ENCODE measurements at regions not wholly inside any gene's neighbourhood (a gene's known extent, or its start where the extent isn't known, plus 50 kb on each side); places are given as distances from the start of the nearest gene placed in this dataset.
"Not testable (repeated sequence)": the region's sequence is repeated elsewhere in the genome, so short reads cannot be mapped to it uniquely, and the experiment has no call there.

DNA sequence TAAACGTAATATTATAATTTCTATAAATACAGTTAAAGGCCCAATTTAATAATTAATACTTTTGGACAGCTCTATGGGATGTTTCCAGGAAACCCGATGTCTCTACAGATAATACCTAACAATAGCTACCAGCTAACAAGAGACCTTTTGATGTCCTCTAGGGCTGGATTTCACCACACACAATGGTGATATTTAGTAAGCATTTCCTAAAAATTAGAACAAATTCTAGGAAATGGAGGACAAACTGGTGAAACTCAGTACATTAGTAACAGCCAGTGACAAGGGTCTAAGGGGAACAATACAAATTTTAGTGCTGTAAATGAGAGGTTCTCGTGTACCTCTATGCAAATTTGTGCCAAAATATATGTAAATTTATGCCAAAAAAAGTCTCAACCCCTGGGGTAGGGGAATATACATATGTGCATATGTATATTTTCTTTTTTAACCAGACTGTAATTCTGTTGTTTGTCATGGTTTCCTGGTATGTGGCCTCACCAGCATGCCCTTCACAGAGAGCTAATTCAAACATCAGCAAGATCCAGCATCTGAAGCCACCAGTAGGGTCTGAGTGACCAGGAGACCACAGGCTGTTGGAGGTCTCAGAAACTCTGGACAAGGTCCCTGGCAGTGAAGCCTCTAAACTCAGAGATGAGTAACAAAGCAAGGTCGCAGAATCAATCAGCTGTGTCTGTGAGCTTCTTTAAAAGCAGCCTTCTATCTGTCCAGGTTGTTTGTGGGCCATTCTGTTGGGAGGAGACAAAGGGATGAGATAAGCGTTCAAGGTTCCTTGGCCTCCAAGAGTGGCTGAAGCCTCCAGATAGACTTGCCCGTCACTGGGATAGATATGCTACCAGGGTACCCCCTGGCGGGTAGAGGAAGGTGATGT, 235.1 kb upstream of the RREB1 start:
- DNase-seq, result peak; percentile 55

DNA sequence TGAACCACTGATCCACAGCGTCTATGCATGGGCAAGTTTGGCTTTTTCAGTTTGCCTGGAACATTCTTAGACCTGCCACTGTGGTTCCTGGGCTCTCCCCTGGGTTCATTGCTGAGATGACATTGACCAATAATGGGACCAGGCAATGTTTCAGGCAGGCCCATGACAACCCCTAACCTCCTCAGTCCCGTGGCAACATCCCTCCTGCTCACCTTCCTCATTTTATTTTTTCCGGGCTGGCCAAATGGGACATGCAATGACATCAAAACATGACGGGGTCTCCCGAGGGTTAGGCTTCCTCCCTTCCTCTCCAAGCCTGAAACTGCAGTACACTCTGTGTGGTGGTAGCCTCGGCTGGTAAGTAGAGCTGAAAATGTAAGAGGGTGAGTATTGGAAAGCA, 234.0 kb upstream of the RREB1 start:
- DNase-seq, result peak; percentile 60

DNA sequence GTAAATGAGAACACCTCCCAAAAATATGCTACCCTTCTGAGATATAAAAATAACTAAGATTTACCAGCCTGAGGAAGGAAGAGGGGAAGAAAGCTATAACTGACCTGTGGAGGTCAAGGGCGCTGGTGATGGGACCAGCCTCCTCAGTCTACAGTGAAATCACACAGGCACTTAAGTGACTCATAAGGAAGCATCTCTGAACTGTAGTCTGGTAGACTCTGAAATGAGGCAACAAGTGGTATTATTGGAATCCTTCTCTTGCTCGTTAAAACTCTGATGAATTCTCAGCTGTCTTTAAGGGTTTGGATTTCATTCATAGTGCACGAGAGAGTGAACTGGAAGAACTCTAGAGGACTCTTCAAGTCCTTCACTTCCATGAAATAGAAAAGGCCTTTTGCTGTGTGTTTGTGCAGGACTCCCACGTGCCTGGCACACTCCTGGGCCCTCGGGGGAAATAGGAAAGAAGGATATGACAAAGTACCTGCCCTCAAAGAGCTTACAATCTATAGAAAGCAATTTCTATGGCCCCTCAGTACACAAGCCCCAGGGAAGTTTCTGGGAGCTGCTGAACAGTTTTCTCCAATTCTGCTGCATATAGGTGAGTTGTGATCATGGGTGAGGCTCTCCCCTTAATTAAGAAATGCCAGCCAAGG, 231.8 kb upstream of the RREB1 start:
- DNase-seq, result peak; percentile 93

DNA sequence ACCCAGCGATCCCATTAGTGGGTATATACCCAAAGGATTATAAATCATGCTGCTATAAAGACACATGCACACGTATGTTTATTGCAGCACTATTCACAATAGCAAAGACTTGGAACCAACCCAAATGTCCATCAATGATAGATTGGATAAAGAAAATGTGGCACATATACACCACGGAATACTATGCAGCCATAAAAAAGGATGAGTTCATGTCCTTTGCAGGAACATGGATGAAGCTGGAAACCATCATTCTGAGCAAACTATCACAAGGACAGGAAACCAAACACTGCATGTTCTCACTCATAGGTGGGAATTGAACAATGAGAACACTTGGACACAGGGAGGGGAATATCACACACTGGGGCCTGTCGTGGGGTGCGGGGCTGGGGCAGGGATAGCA, 230.0 kb upstream of the RREB1 start:
- not testable (repeated sequence) for DNase-seq

DNA sequence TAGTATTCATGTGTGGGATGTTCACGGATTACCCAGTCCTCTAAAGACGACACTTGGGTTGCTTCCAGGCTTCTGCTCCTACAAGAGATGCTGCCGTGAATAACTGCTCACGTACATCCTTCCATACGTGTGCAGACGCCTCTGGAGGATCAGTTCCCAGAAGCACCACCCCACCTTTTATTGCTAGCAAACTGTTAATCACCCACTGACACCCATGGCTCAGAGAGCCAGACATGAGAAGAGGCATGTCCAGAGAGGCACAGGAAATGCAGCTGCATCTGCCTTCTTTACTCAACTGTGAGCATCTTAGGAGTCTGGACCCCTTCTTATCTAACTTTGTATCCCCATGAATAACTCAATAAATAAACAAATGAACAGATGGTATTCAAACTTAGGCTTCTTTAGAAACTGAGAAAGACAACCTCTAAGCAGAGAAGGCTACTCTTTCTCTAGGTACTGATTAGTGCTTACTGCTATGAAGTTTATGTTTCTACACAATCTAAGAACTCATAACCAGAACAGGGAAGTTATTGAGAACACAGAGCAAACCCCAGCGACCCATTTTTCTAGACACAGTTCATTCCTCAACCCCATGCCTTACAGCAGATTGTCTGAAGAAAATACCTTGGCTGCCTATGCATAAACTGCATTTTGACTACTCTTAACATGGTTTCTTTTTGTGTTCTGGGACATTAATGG, 228.7 kb upstream of the RREB1 start:
- no peak for DNase-seq

DNA sequence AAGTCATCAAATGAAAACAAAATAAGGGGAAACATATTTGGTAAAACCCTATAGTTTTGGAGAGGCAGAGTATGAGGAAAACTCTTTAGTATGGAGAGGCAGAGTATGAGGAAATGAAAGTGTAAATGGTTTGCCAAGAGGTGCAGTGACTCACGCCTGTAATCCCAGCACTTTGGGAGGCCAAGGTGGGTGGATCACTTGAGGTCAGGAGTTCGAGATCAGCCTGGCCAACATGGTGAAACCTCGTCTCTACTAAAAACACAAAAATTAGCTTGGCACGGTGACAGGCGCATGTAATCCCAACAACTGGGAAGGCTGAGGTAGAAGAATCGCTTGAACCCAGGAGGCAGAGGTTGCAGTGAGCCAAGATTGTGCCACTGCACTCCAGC, 228.2 kb upstream of the RREB1 start:
- DNase-seq, result peak; percentile 85

DNA sequence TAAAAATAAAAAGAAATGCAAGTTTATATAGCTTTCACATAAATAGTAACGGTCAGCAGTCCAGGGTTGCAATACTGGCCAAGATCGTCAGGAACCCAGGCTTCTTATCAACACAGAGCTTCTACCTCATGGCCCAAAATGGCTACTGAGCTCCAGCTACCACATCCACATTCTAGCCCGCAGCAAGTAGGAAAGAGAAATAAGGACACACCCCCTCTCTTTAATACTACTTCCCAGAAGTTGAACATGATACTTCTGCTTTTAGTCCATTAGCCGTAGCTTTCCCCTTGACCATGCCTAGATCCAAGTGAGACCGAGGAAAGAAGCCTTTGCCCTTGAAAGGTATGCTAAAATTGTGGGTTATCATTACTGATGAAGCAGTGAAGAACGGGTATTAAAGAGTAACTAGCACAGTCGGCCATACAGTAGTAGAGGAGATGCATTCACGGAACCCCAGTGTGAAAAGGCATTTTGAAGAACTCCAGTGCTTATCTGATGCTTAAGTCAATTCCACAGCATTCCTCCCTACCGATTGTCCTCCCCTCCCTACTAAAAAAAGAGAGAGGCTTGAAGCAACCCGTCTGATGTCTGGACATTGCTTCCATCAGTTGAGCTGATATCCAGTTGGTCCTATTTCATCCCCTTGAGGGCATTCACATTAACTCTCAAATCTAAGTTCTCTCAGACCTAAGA, 226.9 kb upstream of the RREB1 start:
- peak; percentile 68 for DNase-seq

DNA sequence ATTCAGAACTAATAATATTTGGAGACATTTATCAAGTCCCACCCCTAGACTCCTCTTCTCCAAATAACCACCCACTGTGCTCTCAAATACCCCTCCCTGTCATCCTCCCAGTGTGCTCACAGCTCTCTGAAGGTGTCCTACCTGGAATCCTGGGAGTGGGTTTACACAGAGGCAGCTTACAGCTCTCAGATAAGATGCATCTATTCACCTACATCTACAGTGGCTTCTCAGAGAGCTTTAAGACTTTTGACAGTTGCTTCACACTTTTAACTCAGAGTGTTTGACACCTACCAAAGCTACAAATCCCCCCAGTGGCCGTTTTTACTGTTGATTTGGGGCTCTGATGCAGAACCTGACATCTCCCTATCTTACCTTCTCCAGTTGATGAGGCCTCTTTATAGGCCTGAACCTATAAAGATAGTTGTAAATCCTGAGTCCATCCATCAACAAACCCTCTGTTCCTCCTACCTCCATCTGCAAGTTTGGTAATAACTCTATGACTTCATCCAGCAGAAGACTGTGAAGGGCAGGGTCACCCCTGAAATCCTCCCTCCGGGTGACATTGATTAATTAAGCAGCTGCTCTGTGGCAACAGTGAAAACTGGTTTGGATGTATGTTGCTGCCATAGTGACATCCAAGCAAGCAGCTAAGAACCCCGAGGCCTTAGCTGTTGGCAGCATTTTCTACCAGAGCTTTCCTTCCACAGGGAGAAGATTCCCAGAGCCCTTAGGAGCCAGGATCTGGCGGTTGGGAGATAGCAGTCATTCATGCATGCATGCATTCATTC, 226.1 kb upstream of the RREB1 start:
- DNase-seq, result peak; percentile 78

DNA sequence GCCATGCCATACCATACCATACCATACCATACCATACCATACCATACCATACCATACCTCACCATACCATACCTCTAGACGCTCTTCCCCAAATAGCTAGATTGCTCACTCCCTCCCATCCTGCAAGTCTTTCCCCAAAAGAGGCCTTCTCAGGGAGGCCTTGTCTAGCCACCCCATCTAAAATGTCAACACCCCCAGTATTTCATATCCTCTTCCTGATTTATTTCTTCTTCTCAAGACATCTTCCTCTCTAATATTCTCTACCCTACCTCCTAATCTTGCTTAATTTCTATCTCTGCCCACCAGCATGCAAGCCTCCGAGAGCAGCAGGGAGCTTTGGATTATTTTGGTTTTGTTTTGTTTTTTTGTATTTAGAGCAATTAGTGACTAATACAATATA, 225.2 kb upstream of the RREB1 start:
- peak; percentile 60 for DNase-seq

DNA sequence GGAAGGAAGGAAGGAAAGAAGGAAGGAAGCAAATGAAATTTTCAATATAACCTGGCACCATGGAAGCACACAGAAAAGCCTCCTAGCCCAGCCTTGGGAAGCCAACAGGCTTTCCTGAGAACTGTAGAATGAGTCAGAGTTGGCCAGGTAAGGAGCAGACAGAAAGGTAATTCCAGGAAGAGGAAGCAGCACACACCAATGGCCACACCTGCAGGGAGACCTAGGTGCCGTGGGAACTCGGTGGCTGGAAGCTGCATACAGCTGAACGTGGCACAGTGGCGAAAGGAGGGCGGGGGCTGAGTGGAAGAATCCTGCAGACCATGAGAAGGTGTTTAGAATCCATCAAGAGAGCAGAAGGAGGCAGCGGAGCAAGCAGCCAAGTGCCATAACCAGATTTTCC, 224.8 kb upstream of the RREB1 start:
- no peak for DNase-seq

DNA sequence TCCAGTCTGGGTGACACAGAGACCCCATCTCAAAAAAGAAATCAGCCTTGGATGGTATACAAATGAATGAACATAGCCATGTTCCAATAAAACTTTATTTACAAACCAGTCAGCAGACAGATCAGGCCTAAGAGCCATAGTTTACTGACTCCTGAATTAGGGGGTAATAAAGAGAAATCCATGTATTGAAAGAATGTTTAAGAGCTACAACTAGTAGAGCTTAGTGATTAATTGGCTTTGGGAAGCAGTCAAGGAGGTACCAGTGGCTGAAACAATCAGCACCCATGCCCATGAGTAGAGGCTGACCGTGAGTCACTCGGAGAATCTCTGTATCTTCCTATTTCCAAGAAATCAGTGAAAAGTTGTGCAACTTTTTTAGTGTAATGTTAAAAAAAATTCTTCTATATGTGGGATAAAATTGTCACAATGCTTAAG, 223.6 kb upstream of the RREB1 start:
- peak; percentile 95 for DNase-seq

DNA sequence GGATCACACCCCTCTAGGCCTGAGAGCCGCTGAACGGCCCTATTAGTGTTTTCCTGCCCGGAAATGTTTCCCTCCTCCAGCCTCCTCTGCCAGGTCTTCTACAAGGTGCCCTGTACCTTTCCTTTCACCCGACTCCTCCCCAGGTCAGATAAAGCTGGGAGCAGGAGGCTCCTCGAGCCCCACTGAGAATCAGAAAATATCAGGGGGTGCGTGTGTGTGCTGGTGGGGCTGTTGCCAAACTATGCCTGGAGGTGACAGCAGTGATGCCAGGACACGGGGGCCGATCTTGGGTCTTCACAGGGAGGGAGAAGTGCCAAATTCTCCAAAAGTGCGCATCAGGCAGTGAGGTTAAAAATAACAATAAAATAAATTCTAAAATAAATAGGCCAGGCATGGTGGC, 222.8 kb upstream of the RREB1 start:
- no peak for DNase-seq

DNA sequence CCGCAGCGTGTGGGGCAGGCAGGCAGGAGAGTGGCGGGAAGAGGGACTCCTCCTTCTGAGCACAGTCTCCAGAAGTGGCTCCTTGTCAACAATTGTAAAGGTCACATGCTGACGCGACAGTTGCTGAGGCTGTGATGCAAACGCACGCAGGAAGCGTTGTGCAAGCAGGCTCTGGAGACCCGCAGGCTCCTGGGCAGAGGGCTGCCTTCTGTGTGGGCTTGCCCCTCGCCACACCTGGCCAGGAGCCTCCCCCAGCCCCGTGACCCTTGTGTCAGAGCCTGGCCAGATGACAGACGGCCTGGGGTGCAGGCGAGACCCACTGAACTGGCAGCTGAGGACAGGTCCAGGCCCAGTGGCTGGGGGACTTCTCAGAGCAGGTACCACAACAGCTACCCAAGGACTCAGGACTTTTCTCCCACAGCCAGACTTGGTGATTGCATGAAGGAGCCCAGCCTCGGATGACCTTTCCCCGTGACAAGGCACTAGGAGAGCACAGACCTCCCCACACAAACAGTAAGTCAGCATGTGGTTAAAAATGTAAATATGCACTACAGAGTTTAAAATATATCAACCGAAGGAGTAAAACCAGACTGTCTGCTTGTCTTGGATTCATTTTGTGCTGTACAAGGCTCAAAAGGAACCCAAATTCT, 222.1 kb upstream of the RREB1 start:
- DNase-seq, result peak; percentile 94

DNA sequence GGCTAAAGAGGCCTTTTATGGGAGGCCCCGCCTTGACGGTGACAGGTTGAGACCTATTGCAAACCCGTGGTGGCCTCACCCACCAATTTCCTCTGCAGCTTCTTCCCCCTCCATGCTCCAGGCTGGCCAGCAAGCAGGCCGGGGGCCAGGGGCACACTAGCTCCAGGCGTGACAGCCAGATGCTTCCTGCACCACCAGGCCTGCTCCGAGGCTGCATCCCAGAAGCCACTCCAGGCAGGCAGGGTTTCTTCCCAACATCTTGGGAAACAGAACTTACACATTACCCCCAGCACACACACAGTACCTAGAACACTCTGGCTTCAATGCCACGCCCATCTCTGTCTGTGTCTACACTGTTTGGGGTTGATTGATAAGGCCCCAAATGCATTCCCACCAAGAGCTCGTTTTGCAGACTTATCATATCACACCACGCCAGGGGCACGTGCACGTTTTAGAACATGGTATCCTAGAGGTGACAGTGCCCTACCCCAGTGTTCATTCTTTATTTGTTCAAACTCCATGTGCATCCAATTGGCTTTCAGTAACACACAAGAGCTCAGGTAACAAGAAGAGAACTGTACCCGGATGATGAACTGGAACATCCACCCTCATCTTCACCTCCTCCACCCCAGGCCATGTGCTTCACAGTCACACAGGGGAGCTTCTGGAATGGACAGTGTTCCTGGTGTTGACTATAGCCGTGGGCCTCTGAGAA, 221.4 kb upstream of the RREB1 start:
- peak; percentile 73 for DNase-seq

DNA sequence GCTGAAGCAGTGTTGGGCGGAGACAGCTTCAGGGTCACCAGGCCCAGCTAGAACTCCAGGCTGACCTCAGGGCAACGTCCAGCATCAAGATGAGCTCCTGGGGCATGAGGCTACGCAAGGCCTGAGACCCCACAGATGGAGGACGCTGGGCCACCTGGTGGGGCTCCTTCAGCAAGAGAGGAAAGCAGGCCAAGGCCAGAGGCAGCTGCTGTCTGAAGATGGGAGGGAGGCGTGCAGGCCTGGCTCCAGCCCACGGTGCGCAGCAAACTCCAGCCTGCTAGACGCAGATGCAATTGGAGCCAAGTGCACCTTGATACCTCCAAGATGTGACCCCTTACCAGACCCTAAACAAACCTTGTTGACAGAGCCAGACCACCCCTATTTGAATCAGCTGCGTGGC, 220.9 kb upstream of the RREB1 start:
- DNase-seq, result no peak

DNA sequence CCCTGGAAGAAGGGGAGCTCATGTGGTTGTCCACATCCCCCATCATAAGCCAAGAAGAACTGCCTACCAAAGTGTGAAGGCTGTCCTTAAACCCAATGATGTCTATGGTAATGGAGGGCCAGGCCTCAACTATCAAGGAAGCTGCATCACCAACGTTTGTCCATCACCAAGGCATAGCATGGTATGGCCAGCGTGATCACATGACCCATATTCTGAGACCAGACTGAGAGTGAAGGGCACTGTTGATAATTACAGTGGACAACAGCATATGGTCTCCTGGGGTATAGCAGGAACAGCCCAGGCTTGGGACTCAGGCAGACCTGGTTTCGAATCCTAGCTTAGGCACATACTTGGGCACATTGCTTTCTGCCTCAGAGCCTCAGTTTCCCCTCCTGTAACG, 218.2 kb upstream of the RREB1 start:
- DNase-seq, result no peak

DNA sequence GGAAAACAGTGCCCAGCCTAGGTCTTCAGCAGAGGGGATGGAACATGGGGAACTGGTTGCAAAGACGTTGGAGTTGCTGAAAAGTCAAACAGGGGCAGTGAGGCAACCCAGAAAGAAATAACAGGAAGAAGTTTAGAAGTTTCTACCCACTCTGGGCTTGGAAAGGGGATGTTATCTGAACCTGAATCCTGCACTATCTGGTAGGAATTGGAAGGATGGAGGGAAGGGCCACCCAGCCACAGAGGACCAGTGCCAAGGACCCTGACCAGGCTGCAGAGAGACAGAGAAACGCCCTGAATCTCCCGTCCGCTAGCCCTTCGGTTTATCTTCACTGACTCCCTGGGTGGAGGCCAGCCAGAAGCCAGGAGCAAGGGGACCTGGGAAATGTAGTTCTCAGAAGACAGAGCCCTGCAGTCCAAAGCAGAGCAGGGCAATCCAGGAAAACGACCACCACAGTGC, 217.3 kb upstream of the RREB1 start:
- DNase-seq, result peak; percentile 71

DNA sequence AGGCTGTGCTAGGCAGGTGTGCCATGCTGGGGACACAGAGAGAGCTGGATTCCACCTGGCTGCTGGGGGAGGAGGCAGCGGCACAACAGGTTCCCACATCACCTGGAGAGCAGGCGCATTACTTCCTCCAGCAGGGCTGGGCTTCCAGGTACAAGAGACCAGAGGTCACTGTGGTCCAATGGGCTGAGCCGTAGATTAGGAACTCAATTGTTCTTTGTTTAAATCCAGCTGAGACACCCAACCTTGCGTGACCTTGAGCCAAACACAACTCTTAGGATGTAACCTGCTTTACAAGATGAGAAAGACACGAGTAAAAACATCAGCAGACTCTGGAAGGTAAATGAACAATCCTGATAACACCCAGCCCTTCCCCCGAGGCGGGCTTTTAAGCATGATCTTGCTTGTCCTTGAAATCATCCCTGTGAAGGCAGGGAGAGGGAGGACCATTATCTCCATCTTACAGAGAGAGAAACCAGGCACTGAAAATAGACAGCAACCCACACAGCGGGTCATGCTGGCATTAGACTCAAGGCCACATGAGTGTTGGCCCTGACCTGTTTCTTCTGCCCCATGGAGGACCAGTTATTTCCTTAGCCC, 216.5 kb upstream of the RREB1 start:
- DNase-seq, result peak; percentile 70

DNA sequence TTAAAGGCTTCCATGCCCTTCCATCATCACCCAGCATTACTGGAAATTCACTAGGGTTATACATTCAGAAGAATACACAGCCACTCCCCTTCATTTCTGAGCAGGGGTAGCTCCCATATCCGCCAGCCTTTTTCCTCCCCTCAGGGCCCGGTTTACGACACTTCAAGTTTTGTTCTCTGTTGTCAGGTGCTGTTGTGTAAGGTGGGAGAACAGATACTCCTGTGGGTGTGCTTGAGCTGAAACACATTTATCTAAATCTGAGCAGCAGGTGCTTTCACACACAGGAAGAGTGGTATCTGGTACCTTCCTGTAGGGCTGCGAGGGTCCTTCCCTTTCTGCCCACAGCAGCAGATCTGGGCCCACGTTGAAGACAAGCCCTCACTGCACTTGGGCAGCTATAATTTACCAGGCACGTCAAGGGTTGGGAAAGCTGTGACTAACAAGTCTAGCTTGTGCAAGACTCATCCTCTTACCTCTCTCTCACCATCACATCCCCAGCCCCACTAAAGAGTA, 215.8 kb upstream of the RREB1 start:
- peak; percentile 66 for DNase-seq

Data from inflammatory macrophage treated with lipopolysaccharide for 4 hours (primary cell).